ENCODE measurements at regions not wholly inside any gene's neighbourhood (a gene's known extent, or its start where the extent isn't known, plus 50 kb on each side); places are given as distances from the start of the nearest gene placed in this dataset.
A peak's percentile ranks its signal among the peaks of the same experiment; 100 is the strongest.

DNA sequence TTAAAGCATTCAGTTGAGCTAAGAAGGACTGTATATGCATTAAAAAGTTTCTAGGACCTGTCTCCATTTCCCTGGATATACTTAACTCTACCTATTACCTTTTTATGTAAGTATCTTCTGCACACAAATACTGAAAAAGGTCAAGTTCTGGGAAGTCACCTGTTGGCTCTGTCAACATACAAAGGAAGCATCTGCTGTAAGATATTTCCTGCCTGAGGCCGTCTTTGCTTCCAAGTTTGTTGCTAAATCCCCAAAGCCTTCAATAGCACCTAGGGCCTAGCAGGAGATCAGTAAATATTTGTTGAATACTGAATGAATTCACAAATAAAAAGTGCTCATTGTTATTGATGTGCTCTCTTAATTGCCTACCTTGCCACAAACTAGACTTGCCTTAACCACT lies 188.4 kb downstream of the DUSP6 start:
- no peaks in the 10 kb centered on the region for H4K20me1 ChIP-seq (ENCODE audit: insufficient read depth, low read length)
- H3F3A ChIP-seq (ENCODE audit: insufficient read depth, low read length) = 0 out of 2 replicates have a peak, but pooled peaks cover 6% of the 10 kb centered on the region
- no peaks in the 10 kb centered on the region for H3K9me3 ChIP-seq (replicated peaks; ENCODE audit: insufficient read depth, low read length)
- H3K4me2 ChIP-seq (ENCODE audit: low read depth, low read length) = no peak overlapping the region
- no peak for DNase-seq
- no peaks in the 10 kb centered on the region for H3K79me2 ChIP-seq (ENCODE audit: low read length)
- no peak overlapping the region for H2AFZ ChIP-seq (ENCODE audit: low read length)
- H3K4me1 ChIP-seq (ENCODE audit: low read length) = peaks cover 32% of the 10 kb centered on the region
- H3K27ac ChIP-seq (ENCODE audit: low read length) = no peak overlapping the region
- no peaks in the 10 kb centered on the region for H3K9me2 ChIP-seq (replicated peaks; ENCODE audit: insufficient read depth, low read length)
- TF ChIP-seq EZH2phosphoT487 (IDR thresholded peaks at IDR 0.05; ENCODE audit: low read length) (no peak), EZH2 (optimal IDR thresholded peaks at IDR 0.05; ENCODE audit: low read depth, low read length) (no peak)
- TF ChIP-seq, protein P1, sequence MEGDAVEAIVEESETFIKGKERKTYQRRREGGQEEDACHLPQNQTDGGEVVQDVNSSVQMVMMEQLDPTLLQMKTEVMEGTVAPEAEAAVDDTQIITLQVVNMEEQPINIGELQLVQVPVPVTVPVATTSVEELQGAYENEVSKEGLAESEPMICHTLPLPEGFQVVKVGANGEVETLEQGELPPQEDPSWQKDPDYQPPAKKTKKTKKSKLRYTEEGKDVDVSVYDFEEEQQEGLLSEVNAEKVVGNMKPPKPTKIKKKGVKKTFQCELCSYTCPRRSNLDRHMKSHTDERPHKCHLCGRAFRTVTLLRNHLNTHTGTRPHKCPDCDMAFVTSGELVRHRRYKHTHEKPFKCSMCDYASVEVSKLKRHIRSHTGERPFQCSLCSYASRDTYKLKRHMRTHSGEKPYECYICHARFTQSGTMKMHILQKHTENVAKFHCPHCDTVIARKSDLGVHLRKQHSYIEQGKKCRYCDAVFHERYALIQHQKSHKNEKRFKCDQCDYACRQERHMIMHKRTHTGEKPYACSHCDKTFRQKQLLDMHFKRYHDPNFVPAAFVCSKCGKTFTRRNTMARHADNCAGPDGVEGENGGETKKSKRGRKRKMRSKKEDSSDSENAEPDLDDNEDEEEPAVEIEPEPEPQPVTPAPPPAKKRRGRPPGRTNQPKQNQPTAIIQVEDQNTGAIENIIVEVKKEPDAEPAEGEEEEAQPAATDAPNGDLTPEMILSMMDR (IDR thresholded peaks at IDR 0.05; ENCODE audit: low read length) = no peak
- no peak overlapping the region for H3K9ac ChIP-seq (ENCODE audit: low read length)
- no peak overlapping the region for H3K4me3 ChIP-seq (ENCODE audit: low read length)
- no peaks in the 10 kb centered on the region for H3K36me3 ChIP-seq (replicated peaks; ENCODE audit: insufficient read depth, low read length)
- no peaks in the 10 kb centered on the region for H3K27me3 ChIP-seq (replicated peaks; ENCODE audit: insufficient read depth, low read length)

DNA sequence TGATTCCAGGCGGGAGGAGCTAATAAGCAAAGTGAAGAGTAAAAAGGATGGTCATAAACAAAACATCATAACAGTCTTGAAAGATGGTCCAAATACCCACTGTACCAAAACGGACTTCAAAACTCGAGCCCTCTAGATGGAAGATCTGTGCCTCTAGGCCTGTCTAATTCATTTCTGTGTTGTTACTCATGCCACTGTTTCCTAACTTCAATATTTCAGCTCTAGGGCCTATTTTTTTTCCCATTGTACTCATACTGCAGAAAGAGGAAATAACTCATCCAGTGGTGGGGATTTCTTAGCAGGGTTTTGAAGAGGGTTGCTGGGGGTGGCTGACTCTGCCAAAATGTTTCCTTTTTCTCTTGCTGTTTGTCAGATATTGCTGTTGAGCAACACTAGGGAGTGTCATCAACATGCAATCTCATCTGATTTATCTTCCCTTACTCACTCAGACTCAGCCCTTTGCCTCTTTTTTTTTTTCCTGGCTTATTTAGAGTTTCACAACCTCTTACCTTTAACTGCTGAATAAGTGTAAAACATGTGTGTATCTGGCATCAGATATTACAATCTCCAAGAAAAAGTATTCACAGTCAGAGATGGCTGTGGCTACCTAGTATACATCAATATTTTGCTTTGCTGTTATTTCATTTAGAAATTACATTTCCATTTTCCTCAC lies 189.6 kb downstream of the DUSP6 start:
- Histone ChIP-seq H3K36me3 (replicated peaks; ENCODE audit: insufficient read depth, low read length) (no peaks in the 10 kb centered on the region), H3K4me3 (ENCODE audit: low read length) (no peak overlapping the region), H3K4me2 (ENCODE audit: low read depth, low read length) (peak overlapping the region; percentile 7; the same call in 1 of the 2 replicates), H3K9ac (ENCODE audit: low read length) (no peak overlapping the region), H3K9me2 (replicated peaks; ENCODE audit: insufficient read depth, low read length) (no peaks in the 10 kb centered on the region), H2AFZ (ENCODE audit: low read length) (0 out of 2 replicates have a peak overlapping the region, but pooled peaks have one; percentile 1), H3K27ac (ENCODE audit: low read length) (peak overlapping the region; percentile 47; the same call in 1 of the 2 replicates), H3K79me2 (ENCODE audit: low read length) (no peaks in the 10 kb centered on the region), H4K20me1 (ENCODE audit: insufficient read depth, low read length) (no peaks in the 10 kb centered on the region), H3F3A (ENCODE audit: insufficient read depth, low read length) (0 out of 2 replicates have a peak, but pooled peaks cover 6% of the 10 kb centered on the region), H3K9me3 (replicated peaks; ENCODE audit: insufficient read depth, low read length) (no peaks in the 10 kb centered on the region), H3K27me3 (replicated peaks; ENCODE audit: insufficient read depth, low read length) (no peaks in the 10 kb centered on the region), H3K4me1 (ENCODE audit: low read length) (peaks cover 32% of the 10 kb centered on the region)
- DNase-seq = peak; percentile 57
- TF ChIP-seq EZH2phosphoT487 (IDR thresholded peaks at IDR 0.05; ENCODE audit: low read length) (no peak), EZH2 (optimal IDR thresholded peaks at IDR 0.05; ENCODE audit: low read depth, low read length) (no peak)
- TF ChIP-seq, protein P1 (IDR thresholded peaks at IDR 0.05; ENCODE audit: low read length) = no peak

DNA sequence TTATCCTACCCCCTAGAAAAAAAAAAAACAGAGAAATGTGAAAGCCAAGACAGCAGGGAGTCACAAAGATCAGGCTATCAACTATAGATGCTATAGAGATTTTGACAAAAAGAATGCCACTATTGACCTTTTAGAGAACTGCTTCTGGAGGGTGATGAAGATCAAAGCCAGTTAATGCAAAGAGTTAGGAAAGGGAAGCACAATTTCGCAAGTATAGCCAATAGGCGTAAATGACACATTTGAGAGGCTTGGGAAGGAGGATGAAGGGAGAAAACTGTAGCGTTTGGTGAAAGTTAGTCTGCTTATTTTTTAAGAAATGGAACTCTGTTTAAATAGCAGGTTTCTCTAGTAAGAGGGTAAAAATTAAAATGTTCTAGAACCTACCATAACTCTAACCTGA lies 190.7 kb downstream of the DUSP6 start:
- no peak overlapping the region for H3K27ac ChIP-seq (ENCODE audit: low read length)
- 0 out of 2 replicates have a peak, but pooled peaks cover 6% of the 10 kb centered on the region for H3F3A ChIP-seq (ENCODE audit: insufficient read depth, low read length)
- no peaks in the 10 kb centered on the region for H3K9me3 ChIP-seq (replicated peaks; ENCODE audit: insufficient read depth, low read length)
- no peaks in the 10 kb centered on the region for H3K9me2 ChIP-seq (replicated peaks; ENCODE audit: insufficient read depth, low read length)
- H3K4me2 ChIP-seq (ENCODE audit: low read depth, low read length) = no peak overlapping the region
- no peaks in the 10 kb centered on the region for H3K27me3 ChIP-seq (replicated peaks; ENCODE audit: insufficient read depth, low read length)
- no peaks in the 10 kb centered on the region for H4K20me1 ChIP-seq (ENCODE audit: insufficient read depth, low read length)
- TF ChIP-seq EZH2phosphoT487 (IDR thresholded peaks at IDR 0.05; ENCODE audit: low read length) (no peak), EZH2 (optimal IDR thresholded peaks at IDR 0.05; ENCODE audit: low read depth, low read length) (no peak)
- TF ChIP-seq, protein P1 (IDR thresholded peaks at IDR 0.05; ENCODE audit: low read length) = no peak
- peaks cover 27% of the 10 kb centered on the region for H3K4me1 ChIP-seq (ENCODE audit: low read length)
- H3K79me2 ChIP-seq (ENCODE audit: low read length) = no peaks in the 10 kb centered on the region
- no peaks in the 10 kb centered on the region for H3K36me3 ChIP-seq (replicated peaks; ENCODE audit: insufficient read depth, low read length)
- H3K9ac ChIP-seq (ENCODE audit: low read length) = no peak overlapping the region
- H3K4me3 ChIP-seq (ENCODE audit: low read length) = no peak overlapping the region
- DNase-seq = no peak
- no peak overlapping the region for H2AFZ ChIP-seq (ENCODE audit: low read length)

Data from MM.1S (cell line).